Upper lobe of left lung (tissue), 6 donors: ENCODE measurements at regions not wholly inside any gene's neighbourhood (a gene's known extent, or its start where the extent isn't known, plus 50 kb on each side); places are given as distances from the start of the nearest gene placed in this dataset.
"Not testable (repeated sequence)": the region's sequence is repeated elsewhere in the genome, so short reads cannot be mapped to it uniquely, and the experiment has no call there.

Experiments
- ATAC-seq, 2 donors: fragments of 200-7000 bp; cut with Tn5 transposase; one replicate each; pipeline ENCODE4 v1.9.1; 2022; ENCODE audit warnings: mild to moderate bottlenecking in 2 of 2, moderate library complexity in 2 of 2; ENCODE audit not compliant: low FRiP score in 2 of 2
- DNase-seq, 2 donors: peaks; one replicate each; pipeline ENCODE4 v3.0.0-alpha.2; 2019 to 2020
- H3K27ac ChIP-seq, 4 donors: fragments of 200-600 bp; sonication (generic); one replicate each; pipeline ENCODE4 v1.5.1; 2016 to 2019
- H3K27me3 ChIP-seq, 4 donors: fragments of 200-600 bp; sonication (generic); one replicate each; pipeline ENCODE4 v1.5.1; 2017 to 2019
- H3K36me3 ChIP-seq, 4 donors: fragments of 200-600 bp; sonication (generic); one replicate each; pipeline ENCODE4 v1.5.1; 2016 to 2019
- H3K4me1 ChIP-seq, 4 donors: fragments of 200-600 bp; sonication (generic); one replicate each; pipeline ENCODE4 v1.5.1; 2018 to 2019
- H3K4me3 ChIP-seq, 4 donors: fragments of 200-600 bp; sonication (generic); one replicate each; pipeline ENCODE4 v1.5.1; 2017 to 2019; ENCODE audit warnings: mild to moderate bottlenecking in 2 of 4, moderate library complexity in 1 of 4
- H3K9me3 ChIP-seq, 4 donors: fragments of 200-600 bp; sonication (generic); one replicate each; pipeline ENCODE4 v1.5.1; 2018 to 2019
- WGBS, 2 donors: methylation state at CpG; one replicate each; pipeline ENCODE4 v1.1.5; 2017 to 2018; 5-methylcytosine and 5-hydroxymethylcytosine counted together
- donor health status: DM: no; HTN: no; CAD: no; lungs with moderate emphysema.
- donor health status: DM: no; HTN: yes; CAD: no; lungs with severe emphysema.

DNA sequence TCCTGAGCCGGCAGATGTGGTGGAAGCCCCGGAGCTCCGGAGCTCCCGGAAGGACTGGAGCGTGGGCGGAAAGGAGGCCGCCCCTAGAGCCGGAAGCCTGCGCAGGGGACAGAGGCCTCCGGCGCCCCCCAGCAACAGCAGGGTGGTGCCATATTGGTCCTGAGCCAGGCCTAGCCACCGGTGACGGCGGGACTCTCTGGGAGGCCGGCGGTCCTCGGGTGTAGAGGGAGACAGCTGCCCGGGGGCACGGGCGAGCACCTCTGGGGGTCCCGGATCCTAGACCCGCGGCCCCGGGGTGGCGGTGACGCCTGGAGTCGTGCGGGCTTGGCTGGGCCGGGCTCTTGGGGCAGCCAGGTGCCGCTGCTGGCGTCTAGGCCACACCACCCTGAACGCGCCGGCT, 1472.2 kb downstream of the FOXD4L5 start:
- H3K36me3 ChIP-seq, H3K4me1 ChIP-seq, H3K4me3 ChIP-seq, H3K27me3 ChIP-seq, H3K27ac ChIP-seq: not testable (repeated sequence)
- H3K9me3 ChIP-seq, result peaks cover 0 to 37% (median 4%) of the 10 kb centered on the region in 4 donors
- DNase-seq (peak in 1 of 2 donors; percentile 84), ATAC-seq (peak in 1 of 2 donors; percentile 73)
- 48 to 54% methylated on average over 11 to 28 of the region's 34 CpGs for WGBS, 2 donors

DNA sequence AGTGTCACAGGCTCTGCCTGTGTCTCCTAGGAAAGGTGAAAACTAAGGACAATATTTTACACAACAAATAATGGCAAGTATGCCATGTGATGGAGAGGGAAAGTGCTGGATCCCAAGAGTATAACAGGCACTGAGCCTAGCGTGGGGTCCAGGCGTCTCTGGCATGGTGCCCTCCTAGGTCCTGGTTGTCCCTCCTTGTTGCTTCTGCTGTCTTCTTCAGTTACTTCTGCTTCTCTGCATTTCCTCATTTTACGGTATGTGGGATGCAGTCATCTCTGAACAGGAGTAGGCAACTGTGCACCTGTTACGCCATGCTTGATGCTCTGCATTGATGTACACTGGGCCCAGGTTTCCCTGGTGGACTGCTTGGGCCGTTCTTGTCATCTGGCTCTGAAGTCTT, 1480.8 kb downstream of the FOXD4L5 start:
- not testable (repeated sequence) for ATAC-seq, H3K4me3 ChIP-seq, H3K4me1 ChIP-seq, H3K27ac ChIP-seq, H3K9me3 ChIP-seq, DNase-seq, H3K36me3 ChIP-seq, H3K27me3 ChIP-seq
- WGBS, 2 donors, result 61 to 71% methylated on average over 5 of the region's 5 CpGs

DNA sequence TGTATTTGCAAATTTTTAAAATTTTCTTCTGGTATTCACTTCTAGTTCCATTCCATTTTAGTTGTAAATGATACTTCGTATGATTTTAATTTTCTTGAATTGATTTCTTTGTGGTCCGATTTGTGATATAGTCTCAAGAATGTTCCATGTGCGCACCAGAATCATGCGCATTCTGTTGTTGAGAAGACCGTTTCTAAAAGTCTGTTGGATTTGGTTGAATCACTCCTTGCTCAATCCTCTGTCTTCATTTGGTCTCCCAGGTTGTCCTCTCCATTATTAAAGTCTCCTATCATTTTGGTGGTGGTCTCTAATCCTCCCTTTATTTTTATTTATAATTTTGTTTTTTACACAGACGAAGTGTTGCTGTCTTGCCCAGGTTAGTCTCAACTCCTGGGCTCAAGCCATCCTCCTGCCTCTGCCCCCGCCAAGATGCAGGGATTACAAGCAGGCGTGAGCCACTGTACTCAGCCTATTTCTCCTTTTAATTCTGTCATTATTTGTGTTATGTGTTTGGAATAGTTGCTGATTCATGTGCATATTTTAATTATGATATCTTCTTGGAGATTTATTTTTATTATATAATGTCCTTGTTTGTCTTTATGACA, 1490.8 kb downstream of the FOXD4L5 start:
- not testable (repeated sequence) for H3K27ac ChIP-seq, H3K36me3 ChIP-seq, H3K27me3 ChIP-seq, DNase-seq, H3K9me3 ChIP-seq, H3K4me1 ChIP-seq, H3K4me3 ChIP-seq
- 59% methylated on average over 8 of the region's 8 CpGs for WGBS, 2 donors
- peak; percentile 64 to 72 for ATAC-seq

DNA sequence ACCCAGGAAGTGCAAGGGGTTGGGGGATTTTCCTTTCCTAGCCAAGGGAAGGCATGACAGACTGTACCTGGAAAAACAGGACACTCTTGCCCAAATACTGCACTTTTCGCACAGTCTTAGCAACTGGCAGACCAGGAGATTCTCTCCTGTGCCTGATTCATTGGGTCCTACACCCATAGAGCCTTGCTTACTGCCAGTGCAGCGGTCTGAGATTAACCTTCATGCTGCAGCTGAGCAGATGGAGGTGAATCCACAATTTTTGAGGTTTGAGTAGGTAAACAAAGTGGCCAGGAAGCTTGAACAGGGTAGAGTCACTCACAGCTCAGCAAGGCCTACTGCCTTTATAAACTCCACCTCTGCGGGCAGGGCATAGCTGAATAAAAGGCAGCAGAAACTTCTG, 1497.6 kb downstream of the FOXD4L5 start:
- H3K9me3 ChIP-seq, H3K4me1 ChIP-seq, H3K36me3 ChIP-seq, H3K27me3 ChIP-seq, H3K27ac ChIP-seq, H3K4me3 ChIP-seq, DNase-seq: not testable (repeated sequence)
- WGBS, 2 donors, result 17 to 45% methylated on average over 3 of the region's 3 CpGs
- ATAC-seq, result peak in 1 of 2 donors; percentile 68

DNA sequence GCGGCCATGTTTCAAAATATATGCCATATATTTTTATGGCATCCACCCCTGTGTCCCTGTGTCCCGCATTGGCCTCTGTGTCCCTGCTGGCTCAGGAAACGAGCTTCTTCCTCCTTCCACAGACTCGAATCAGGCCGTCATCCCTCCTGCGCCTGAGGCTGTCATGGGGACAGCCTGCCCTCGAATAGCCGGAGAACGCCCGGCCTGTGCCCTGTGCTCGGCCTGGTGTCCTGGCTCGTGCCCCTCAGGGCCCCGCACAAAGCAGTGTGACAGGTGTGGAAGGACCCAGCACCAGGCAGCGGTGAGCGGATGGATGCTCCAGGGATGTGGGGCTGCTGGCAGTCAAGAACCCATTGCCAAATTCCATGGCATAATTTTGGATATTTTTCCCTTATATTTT, 1500.0 kb downstream of the FOXD4L5 start:
- not testable (repeated sequence) for H3K27ac ChIP-seq, H3K36me3 ChIP-seq, H3K4me3 ChIP-seq, H3K27me3 ChIP-seq, H3K4me1 ChIP-seq, ATAC-seq, H3K9me3 ChIP-seq
- 69 to 79% methylated on average over 5 to 10 of the region's 15 CpGs for WGBS, 2 donors
- peak in 1 of 2 donors; percentile 46 for DNase-seq

DNA sequence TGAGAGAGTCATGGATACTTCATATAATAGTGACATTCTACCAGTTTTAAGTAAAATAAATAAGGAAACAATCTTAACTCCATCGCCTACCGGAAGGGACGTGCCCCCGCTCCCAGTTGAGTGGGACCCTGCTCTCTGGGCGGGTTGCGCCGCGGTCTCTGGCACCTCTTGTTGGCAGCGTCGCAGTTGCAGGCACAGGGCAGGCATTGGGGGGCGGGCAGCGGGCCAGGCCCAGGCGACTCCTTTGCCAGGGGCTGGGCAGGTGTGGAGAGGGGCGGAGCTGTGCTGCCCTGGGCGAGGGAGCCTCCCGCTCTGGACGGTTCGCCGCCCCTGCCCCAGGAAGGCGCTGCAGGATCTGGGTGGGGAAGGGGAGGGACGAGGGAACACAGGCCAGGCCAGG, 1500.6 kb downstream of the FOXD4L5 start:
- 51 to 74% methylated on average over 12 to 19 of the region's 21 CpGs for whole genome bisulfite sequencing, 2 donors
- H3K27me3 ChIP-seq, H3K9me3 ChIP-seq, H3K36me3 ChIP-seq, H3K4me1 ChIP-seq, H3K27ac ChIP-seq, H3K4me3 ChIP-seq: not testable (repeated sequence)
- ATAC-seq (peak in 1 of 2 donors; percentile 31), DNase-seq (peak in 1 of 2 donors; percentile 86)

DNA sequence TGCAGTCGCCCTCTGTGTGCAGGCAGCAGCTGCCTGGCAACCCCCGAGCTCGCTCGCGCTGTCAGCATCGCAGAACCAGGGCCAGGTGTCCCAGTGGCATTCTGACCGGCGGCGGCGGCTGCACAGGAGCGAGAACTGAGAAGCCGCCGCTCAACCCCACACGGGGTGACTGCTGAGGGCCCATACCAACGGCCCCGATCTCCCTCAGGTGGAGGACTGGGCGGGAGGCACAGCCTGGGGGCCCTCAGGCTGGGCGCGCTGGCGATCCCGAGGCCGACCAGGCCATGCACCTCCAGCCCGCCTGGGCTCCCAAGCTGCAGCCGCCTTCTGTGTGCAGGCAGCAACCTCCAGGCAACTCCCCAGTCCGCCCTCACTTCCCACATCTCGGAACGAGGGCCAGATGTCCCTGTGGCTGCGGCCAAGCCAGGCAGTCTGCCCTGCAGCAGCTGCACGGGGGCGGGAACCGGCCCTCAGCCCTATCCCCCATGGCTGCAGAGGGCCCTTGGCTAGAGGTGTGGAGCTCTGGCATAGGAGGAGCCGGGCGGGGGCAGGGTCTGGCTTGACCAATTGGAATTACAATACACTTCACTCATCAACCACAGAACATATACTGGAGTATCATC, 1503.1 kb downstream of the FOXD4L5 start:
- not testable (repeated sequence) for H3K27ac ChIP-seq, H3K36me3 ChIP-seq, ATAC-seq, H3K4me1 ChIP-seq, H3K4me3 ChIP-seq, H3K27me3 ChIP-seq, H3K9me3 ChIP-seq
- DNase-seq, result peak in 1 of 2 donors; percentile 47
- 40 to 80% methylated on average over 1 to 9 of the region's 33 CpGs for whole genome bisulfite sequencing, 2 donors

DNA sequence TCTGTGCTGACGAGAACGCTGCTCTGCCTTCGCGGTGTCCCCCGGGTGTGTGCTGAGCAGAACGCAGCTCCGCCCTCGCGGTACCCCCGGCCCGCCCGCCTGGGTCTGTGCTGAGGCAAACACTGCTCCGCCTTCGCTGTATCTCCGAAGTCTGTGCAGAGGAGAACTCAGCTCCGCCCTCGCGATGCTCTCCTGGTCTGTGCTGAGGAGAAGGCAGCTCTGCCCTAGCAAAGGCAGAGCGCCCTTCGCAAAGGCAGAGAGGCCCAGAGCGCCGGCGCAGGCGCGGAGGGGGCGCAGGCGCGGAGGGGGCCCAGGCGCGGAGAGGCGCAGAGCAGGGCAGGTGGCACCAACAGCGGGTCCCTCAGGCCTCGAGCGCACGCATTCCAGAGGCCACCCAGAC, 1503.6 kb downstream of the FOXD4L5 start:
- 49% methylated on average over 26 of the region's 35 CpGs; no CpG with 5 or more reads in 1 of the 2 donors for WGBS, 2 donors
- peak; percentile 53 to 62 for ATAC-seq
- DNase-seq, result peak in 1 of 2 donors; percentile 73

DNA sequence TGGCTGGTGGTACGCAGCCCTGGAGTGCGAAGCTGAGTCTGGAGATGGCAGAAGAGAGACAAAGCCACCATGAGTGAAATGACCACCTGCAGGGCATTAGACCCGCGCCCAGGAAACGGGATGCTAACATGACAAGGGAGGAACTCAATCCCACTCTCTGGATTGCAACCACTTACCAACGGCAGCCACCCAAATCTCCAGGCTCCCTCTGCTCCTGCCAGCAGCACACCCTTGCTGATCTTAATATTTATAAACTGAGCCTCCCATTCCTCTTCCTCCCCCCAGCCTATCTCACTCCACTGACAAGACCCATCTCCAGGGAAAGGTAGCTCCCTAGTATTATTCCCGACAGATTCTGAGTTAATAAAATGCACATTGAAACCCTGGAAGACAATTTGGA, 1508.8 kb downstream of the FOXD4L5 start:
- WGBS, 2 donors, result 65 to 77% methylated on average over 5 to 6 of the region's 7 CpGs
- H3K36me3 ChIP-seq, H3K4me1 ChIP-seq, DNase-seq, H3K4me3 ChIP-seq, H3K27ac ChIP-seq, H3K27me3 ChIP-seq, H3K9me3 ChIP-seq: not testable (repeated sequence)
- peak; percentile 55 to 77 for ATAC-seq

More for the DNA sequence above, 1503.6 kb downstream of the FOXD4L5 start:
- H3K36me3 ChIP-seq, H3K27ac ChIP-seq, H3K9me3 ChIP-seq, H3K27me3 ChIP-seq, H3K4me3 ChIP-seq, H3K4me1 ChIP-seq: not testable (repeated sequence)

DNA sequence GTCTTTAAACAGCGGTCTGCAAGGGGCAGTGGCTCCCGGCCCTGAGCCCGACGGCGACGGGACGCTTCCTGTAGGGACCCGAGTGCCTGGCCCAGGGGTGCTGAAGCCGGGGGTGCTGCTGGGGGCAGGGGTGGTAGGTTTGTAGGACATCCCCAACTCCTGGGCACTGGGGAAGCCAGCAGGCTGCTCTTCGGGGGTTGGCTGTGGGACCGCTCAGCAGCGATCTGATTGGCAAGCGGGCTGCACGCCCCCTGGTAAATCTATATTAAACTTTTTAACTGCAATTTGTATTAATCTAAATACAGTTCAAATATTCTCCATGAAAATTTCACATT, 1510.0 kb downstream of the FOXD4L5 start:
- DNase-seq (peak in 1 of 2 donors; percentile 75), ATAC-seq (peak; percentile 46 to 67)
- not testable (repeated sequence) for H3K4me1 ChIP-seq, H3K4me3 ChIP-seq, H3K27ac ChIP-seq, H3K36me3 ChIP-seq, H3K27me3 ChIP-seq, H3K9me3 ChIP-seq
- WGBS, 2 donors, result 82 to 88% methylated on average over 5 to 7 of the region's 14 CpGs

DNA sequence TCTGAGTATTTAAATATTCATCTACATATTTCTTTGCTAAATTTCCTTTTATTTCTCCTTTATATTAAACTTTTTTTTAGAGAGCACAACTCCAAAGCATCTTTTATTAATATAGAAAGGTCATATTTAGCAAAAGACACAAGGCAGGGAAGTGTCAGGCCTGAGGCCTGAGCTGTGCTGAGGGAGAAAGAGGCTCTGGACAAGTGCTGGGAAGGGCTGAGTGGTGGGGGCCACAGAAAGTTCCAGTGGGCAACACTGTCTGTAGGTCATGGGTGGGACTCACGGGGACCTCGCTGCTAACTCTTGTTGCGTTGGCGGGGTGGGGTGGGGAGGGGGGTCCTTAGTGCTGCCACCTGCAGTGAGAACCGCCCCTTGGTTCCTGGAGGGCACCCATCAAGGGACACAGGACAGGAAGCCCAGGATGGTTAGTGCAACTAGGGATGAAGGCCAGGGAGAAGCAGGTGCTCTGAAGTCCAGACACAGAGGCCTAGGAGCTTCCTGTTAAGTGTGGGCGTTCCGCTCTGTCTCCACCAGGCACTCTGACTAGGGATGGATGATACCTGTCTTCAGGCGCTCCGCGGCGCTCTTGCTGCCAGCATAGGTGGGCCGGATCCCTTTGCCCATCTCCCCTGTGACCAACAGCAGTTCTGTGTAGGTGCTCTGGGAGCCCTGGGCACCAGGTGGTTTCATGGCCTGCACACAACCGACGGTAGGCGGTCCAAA, 1510.5 kb downstream of the FOXD4L5 start:
- WGBS, 2 donors, result 87 to 95% methylated on average over 4 to 9 of the region's 15 CpGs
- peak; percentile 13 to 54 for ATAC-seq

DNA sequence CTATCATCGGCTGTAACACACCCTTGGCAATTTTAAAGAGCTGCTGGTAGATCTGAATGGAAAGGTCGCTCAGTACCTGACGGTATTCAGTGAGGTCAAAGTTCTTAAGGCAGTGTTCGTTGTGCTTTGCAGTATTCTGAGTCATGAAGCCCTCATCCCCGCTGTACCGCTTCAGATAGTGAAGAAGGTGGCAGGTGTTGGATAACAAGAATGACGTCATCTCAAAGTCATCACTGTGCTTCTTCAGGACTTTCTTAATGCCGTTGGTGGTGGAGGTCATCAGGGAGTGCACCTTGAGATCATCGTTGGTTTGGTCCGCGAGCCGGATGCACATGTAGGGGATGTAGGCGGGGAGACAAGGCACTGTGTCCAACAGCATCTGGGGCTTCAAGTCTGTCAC, 1522.8 kb downstream of the FOXD4L5 start:
- H3K27me3 ChIP-seq, H3K36me3 ChIP-seq, H3K9me3 ChIP-seq, H3K27ac ChIP-seq, H3K4me1 ChIP-seq, DNase-seq, H3K4me3 ChIP-seq: not testable (repeated sequence)
- peak; percentile 43 to 76 for ATAC-seq
- WGBS, 2 donors, result 69 to 78% methylated on average over 12 to 13 of the region's 13 CpGs

More for the DNA sequence above, 1510.5 kb downstream of the FOXD4L5 start:
- not testable (repeated sequence) for H3K4me3 ChIP-seq, DNase-seq, H3K9me3 ChIP-seq, H3K27ac ChIP-seq, H3K36me3 ChIP-seq, H3K4me1 ChIP-seq, H3K27me3 ChIP-seq

DNA sequence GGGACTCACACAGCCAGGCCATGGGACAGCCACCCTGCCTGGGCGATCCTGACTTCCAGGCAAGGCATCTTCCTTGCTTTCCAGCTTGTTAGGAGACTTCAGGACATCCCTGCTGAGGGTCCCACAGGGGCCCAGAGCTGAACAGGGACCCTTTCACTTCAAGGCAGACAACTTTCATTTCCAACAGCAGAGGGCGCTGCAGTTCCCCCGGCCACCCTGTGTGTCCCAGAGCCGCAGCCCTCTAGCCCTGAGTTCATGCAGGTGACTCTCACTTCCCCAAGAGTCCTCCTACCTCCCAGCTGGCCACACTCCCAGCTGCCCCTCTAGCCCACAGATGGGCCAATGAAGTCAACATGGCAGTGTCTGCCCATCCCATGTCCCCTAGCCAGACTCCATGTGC, 1556.0 kb downstream of the FOXD4L5 start:
- not testable (repeated sequence) for H3K4me3 ChIP-seq, ATAC-seq, H3K4me1 ChIP-seq, H3K27ac ChIP-seq, H3K36me3 ChIP-seq, H3K9me3 ChIP-seq, H3K27me3 ChIP-seq, DNase-seq
- 69% methylated on average over 3 of the region's 4 CpGs; no CpG with 5 or more reads in 1 of the 2 donors for WGBS, 2 donors
